Tibial nerve (tissue), 4 donors: ENCODE measurements at regions not wholly inside any gene's neighbourhood (a gene's known extent, or its start where the extent isn't known, plus 50 kb on each side); places are given as distances from the start of the nearest gene placed in this dataset.

ENCODE experiments used
- CTCF ChIP-seq, 5 experiments: fragments of 200-600 bp in 3 of 5; fragments of 450-650 bp in 2 of 5; sonication (generic) in 3 of 5; IDR thresholded peaks; one replicate each; pipeline ENCODE4 v1.5.1; 2016 to 2019; ENCODE audit warnings: antibody characterized with exemption in 5 of 5, mild to moderate bottlenecking in 3 of 5, moderate library complexity in 2 of 5
- EP300 ChIP-seq, 2 donors: sonication (generic); formaldehyde crosslinking; IDR thresholded peaks; one replicate each; pipeline ENCODE4 v1.6.1; 2017; ENCODE audit warnings: antibody characterized with exemption in 2 of 2, mild to moderate bottlenecking in 1 of 2
- POLR2A ChIP-seq, 2 donors: fragments of 450-650 bp; IDR thresholded peaks; one replicate each; pipeline ENCODE4 v1.6.1; 2017; ENCODE audit warnings: antibody characterized with exemption in 2 of 2, mild to moderate bottlenecking in 2 of 2, moderate library complexity in 2 of 2

- TF ChIP-seq CTCF (IDR thresholded peaks at IDR 0.05) (no peak), POLR2A (IDR thresholded peaks at IDR 0.05) (no peak), EP300 (IDR thresholded peaks at IDR 0.05) (no peak)
Observed at GRCh38 chr16:8519179-8519578, 71.1 kb downstream of the TMEM114 start.
